HEK293 (cell line): ENCODE measurements at regions not wholly inside any gene's neighbourhood (a gene's known extent, or its start where the extent isn't known, plus 50 kb on each side); places are given as distances from the start of the nearest gene placed in this dataset.

ENCODE experiments used
- CTCF ChIA-PET: fragments of 350-600 bp; formaldehyde crosslinking; extraction: SDS; loops from one replicate; lab custom pipeline; 2021; ENCODE audit warnings: antibody characterized with exemption; lab: Yijun Ruan, JAX
- POLR2A ChIA-PET: fragments of 300-600 bp; formaldehyde crosslinking; extraction: SDS; loops from one replicate; lab custom pipeline; 2020; ENCODE audit warnings: antibody characterized with exemption, inconsistent platforms; lab: Yijun Ruan, JAX
- H3K27ac ChIP-seq: fragments of 200-500 bp; sonication (Bioruptor generic); 2 replicates; pipeline ENCODE4 v1.5.1; 2014; ENCODE audit warnings: low read depth, low read length, control low read depth, inconsistent platforms; ENCODE audit errors: extremely low read depth
- H3K36me3 ChIP-seq, 2 experiments: fragments of 200-500 bp in 1 of 2; sonication (Bioruptor generic) in 1 of 2; 1 replicate in 1 of 2; 2 replicates in 1 of 2; pipeline ENCODE4 v1.5.1; 2014 to 2017; ENCODE audit warnings: inconsistent platforms in 2 of 2, low read length in 2 of 2; ENCODE audit not compliant: control insufficient read depth in 2 of 2, insufficient read depth in 1 of 2
- H3K4me1 ChIP-seq: fragments of 200-500 bp; sonication (Bioruptor generic); 2 replicates; pipeline ENCODE4 v1.5.1; 2014; ENCODE audit warnings: mild to moderate bottlenecking, low read length, inconsistent platforms; ENCODE audit not compliant: control insufficient read depth, insufficient read depth
- H3K4me3 ChIP-seq: 2 replicates; pipeline ENCODE4 v1.5.1; 2011; ENCODE audit warnings: low read depth, mild to moderate bottlenecking, control low read depth, low read length, moderate library complexity
- H3K9me3 ChIP-seq: fragments of 200-500 bp; sonication (Bioruptor generic); 2 replicates; pipeline ENCODE4 v1.5.1; 2014; ENCODE audit warnings: low read depth, low read length, inconsistent platforms; ENCODE audit not compliant: control insufficient read depth, insufficient read depth
- FEZF1 ChIP-seq: fragments of 450-650 bp; formaldehyde crosslinking; IDR thresholded peaks from 2 replicates; pipeline ENCODE4 v1.5.1; 2016; ENCODE audit warnings: missing biosample characterization, missing genetic modification characterization
- GLI2 ChIP-seq: fragments of 450-650 bp; formaldehyde crosslinking; IDR thresholded peaks from 2 replicates; pipeline ENCODE4; 2017; ENCODE audit warnings: missing biosample characterization, missing genetic modification characterization, low read depth, borderline replicate concordance
- HOXA7 ChIP-seq: sonication (generic); formaldehyde crosslinking; IDR thresholded peaks from 2 replicates; pipeline ENCODE4 v1.8.1; 2022; ENCODE audit warnings: missing genetic modification reagents, borderline replicate concordance
- IKZF3 ChIP-seq: fragments of 450-650 bp; IDR thresholded peaks from 2 replicates; pipeline ENCODE4 v1.5.0; 2018; ENCODE audit warnings: missing biosample characterization, mild to moderate bottlenecking, missing genetic modification characterization, moderate library complexity
- KLF1 ChIP-seq: fragments of 450-650 bp; formaldehyde crosslinking; IDR thresholded peaks from 2 replicates; pipeline ENCODE4 v1.5.1; 2016; ENCODE audit warnings: missing biosample characterization, missing genetic modification characterization
- OSR2 ChIP-seq: fragments of 450-650 bp; formaldehyde crosslinking; IDR thresholded peaks from 2 replicates; pipeline ENCODE4 v1.5.1; 2016; ENCODE audit warnings: missing biosample characterization, missing genetic modification characterization
- SCRT2 ChIP-seq: fragments of 450-650 bp; formaldehyde crosslinking; IDR thresholded peaks from 2 replicates; pipeline ENCODE4 v1.5.1; 2016; ENCODE audit warnings: missing biosample characterization, missing genetic modification characterization
- ZBTB21 ChIP-seq: fragments of 450-650 bp; formaldehyde crosslinking; IDR thresholded peaks from 2 replicates; pipeline ENCODE4 v1.5.1; 2017; ENCODE audit warnings: missing biosample characterization, missing genetic modification characterization
- ZEB2 ChIP-seq: fragments of 450-650 bp; formaldehyde crosslinking; IDR thresholded peaks from 2 replicates; pipeline ENCODE4 v1.5.1; 2016; ENCODE audit warnings: missing biosample characterization, missing genetic modification characterization
- ZFP3 ChIP-seq: fragments of 450-650 bp; formaldehyde crosslinking; IDR thresholded peaks from 2 replicates; pipeline ENCODE4 v1.5.1; 2016; ENCODE audit warnings: low read depth, missing biosample characterization, missing genetic modification characterization
- ZNF121 ChIP-seq: fragments of 450-650 bp; formaldehyde crosslinking; IDR thresholded peaks from 2 replicates; pipeline ENCODE4 v1.5.1; 2016; ENCODE audit warnings: missing biosample characterization, missing genetic modification characterization
- ZNF169 ChIP-seq: fragments of 450-650 bp; formaldehyde crosslinking; IDR thresholded peaks from 2 replicates; pipeline ENCODE4 v1.5.1; 2016; ENCODE audit warnings: missing biosample characterization, missing genetic modification characterization
- ZNF174 ChIP-seq: fragments of 450-650 bp; formaldehyde crosslinking; IDR thresholded peaks from 2 replicates; pipeline ENCODE4 v1.5.0; 2017; ENCODE audit warnings: missing biosample characterization, mild to moderate bottlenecking, missing genetic modification characterization
- ZNF2 ChIP-seq: fragments of 450-650 bp; formaldehyde crosslinking; IDR thresholded peaks from 2 replicates; pipeline ENCODE4 v1.5.1; 2016; ENCODE audit warnings: missing biosample characterization, missing genetic modification characterization
- ZNF350 ChIP-seq: fragments of 450-650 bp; formaldehyde crosslinking; IDR thresholded peaks from 2 replicates; pipeline ENCODE4 v1.5.0; 2017; ENCODE audit warnings: missing biosample characterization, mild to moderate bottlenecking, missing genetic modification characterization
- ZNF416 ChIP-seq: fragments of 450-650 bp; formaldehyde crosslinking; IDR thresholded peaks from 2 replicates; pipeline ENCODE4 v1.5.1; 2016; ENCODE audit warnings: missing biosample characterization, missing genetic modification characterization
- ZNF423 ChIP-seq: fragments of 450-650 bp; formaldehyde crosslinking; IDR thresholded peaks from 2 replicates; pipeline ENCODE4 v1.5.1; 2016; ENCODE audit warnings: missing biosample characterization, missing genetic modification characterization
- ZNF426 ChIP-seq: fragments of 450-650 bp; formaldehyde crosslinking; IDR thresholded peaks from 2 replicates; pipeline ENCODE4 v1.5.1; 2017; ENCODE audit warnings: missing biosample characterization, missing genetic modification characterization, mild to moderate bottlenecking, inconsistent platforms, moderate library complexity
- ZNF548 ChIP-seq: fragments of 450-650 bp; formaldehyde crosslinking; IDR thresholded peaks from 2 replicates; pipeline ENCODE4 v1.5.1; 2016; ENCODE audit warnings: missing biosample characterization, missing genetic modification characterization
- ZNF549 ChIP-seq: fragments of 450-650 bp; IDR thresholded peaks from 2 replicates; pipeline ENCODE4 v1.5.1; 2018; ENCODE audit warnings: missing biosample characterization, missing genetic modification characterization, mild to moderate bottlenecking, inconsistent platforms, moderate library complexity
- ZNF560 ChIP-seq: fragments of 450-650 bp; formaldehyde crosslinking; IDR thresholded peaks from 2 replicates; pipeline ENCODE4 v1.5.1; 2017; ENCODE audit warnings: missing biosample characterization, missing genetic modification characterization, borderline replicate concordance
- ZNF610 ChIP-seq: fragments of 450-650 bp; formaldehyde crosslinking; IDR thresholded peaks from 2 replicates; pipeline ENCODE4 v1.5.1; 2016; ENCODE audit warnings: missing biosample characterization, missing genetic modification characterization, borderline replicate concordance
- ZNF658 ChIP-seq: fragments of 450-650 bp; formaldehyde crosslinking; IDR thresholded peaks from 2 replicates; pipeline ENCODE4; 2016; ENCODE audit warnings: missing biosample characterization, missing genetic modification characterization
- ZNF791 ChIP-seq: fragments of 450-650 bp; formaldehyde crosslinking; IDR thresholded peaks from 2 replicates; pipeline ENCODE4 v1.5.1; 2016; ENCODE audit warnings: missing biosample characterization, missing genetic modification characterization
- ZSCAN30 ChIP-seq: fragments of 450-650 bp; IDR thresholded peaks from 2 replicates; pipeline ENCODE4 v1.5.1; 2018; ENCODE audit warnings: missing biosample characterization, mild to moderate bottlenecking, missing genetic modification characterization, moderate library complexity
- ZXDB ChIP-seq: fragments of 450-650 bp; formaldehyde crosslinking; IDR thresholded peaks from 2 replicates; pipeline ENCODE4 v1.5.1; 2016; ENCODE audit warnings: missing biosample characterization, missing genetic modification characterization
- TF ChIP-seq, protein P1 (sequence below): sonication (generic); formaldehyde crosslinking; IDR thresholded peaks from 2 replicates; pipeline ENCODE4 v1.8.1; 2022; ENCODE audit warnings: mild to moderate bottlenecking, moderate library complexity, missing genetic modification reagents
- TF ChIP-seq, protein P2 (sequence below): fragments of 450-650 bp; formaldehyde crosslinking; IDR thresholded peaks from 2 replicates; pipeline ENCODE4 v1.5.1; 2016; ENCODE audit warnings: missing biosample characterization, missing genetic modification characterization
- TF ChIP-seq, protein P3 (sequence below): fragments of 450-650 bp; formaldehyde crosslinking; IDR thresholded peaks from 2 replicates; pipeline ENCODE4 v1.5.1; 2017; ENCODE audit warnings: missing biosample characterization, mild to moderate bottlenecking, missing genetic modification characterization, moderate library complexity
- TF ChIP-seq, protein P4 (sequence below): fragments of 450-650 bp; IDR thresholded peaks from 2 replicates; pipeline ENCODE4 v1.5.1; 2018; ENCODE audit warnings: missing biosample characterization, missing genetic modification characterization

DNA sequence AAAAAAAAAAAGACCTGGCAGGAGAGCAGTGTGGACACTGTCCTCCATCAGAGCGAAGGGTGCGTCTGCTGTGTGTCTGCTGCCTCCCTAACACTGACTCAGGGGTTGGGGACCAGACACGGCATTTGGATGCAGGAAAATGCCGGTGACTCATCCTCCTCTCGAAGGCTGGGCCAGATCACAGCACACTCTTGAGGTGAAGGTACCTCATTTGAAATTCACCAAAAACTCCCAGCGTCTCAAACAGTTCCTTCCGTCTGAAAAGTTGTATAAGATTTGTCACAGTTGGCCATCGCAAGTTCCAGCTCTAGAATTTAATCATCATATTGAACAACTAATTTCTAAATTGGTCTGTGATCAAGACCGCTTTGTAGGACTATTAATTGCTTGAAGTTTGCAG, 118.1 kb upstream of the LYZL2 start:
- ChIA-PET POLR2A (no interaction called here), CTCF (interaction anchor here (1.2 kb wide), 1 partner anchor 18 kb away, joined by 3 read pairs; no protein-coding TSS in a partner anchor)
- TF ChIP-seq ZNF416 (tag by site-specific recombination) (no peak), GLI2 (no peak), IKZF3 (no peak), ZNF791 (tag by site-specific recombination) (no peak), ZNF549 (tag by site-specific recombination) (no peak), ZNF426 (tag by site-specific recombination) (no peak), ZNF350 (tag by site-specific recombination) (no peak), SCRT2 (tag by site-specific recombination) (no peak), ZNF560 (no peak), ZEB2 (tag by site-specific recombination) (no peak), ZNF2 (tag by site-specific recombination) (no peak), ZNF169 (tag by site-specific recombination) (no peak), ZXDB (tag by site-specific recombination) (no peak)
- TF ChIP-seq, protein P1, sequence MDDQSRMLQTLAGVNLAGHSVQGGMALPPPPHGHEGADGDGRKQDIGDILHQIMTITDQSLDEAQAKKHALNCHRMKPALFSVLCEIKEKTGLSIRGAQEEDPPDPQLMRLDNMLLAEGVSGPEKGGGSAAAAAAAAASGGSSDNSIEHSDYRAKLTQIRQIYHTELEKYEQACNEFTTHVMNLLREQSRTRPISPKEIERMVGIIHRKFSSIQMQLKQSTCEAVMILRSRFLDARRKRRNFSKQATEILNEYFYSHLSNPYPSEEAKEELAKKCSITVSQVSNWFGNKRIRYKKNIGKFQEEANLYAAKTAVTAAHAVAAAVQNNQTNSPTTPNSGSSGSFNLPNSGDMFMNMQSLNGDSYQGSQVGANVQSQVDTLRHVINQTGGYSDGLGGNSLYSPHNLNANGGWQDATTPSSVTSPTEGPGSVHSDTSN (CRISPR knock-in tag): no peak
- TF ChIP-seq, protein P2, sequence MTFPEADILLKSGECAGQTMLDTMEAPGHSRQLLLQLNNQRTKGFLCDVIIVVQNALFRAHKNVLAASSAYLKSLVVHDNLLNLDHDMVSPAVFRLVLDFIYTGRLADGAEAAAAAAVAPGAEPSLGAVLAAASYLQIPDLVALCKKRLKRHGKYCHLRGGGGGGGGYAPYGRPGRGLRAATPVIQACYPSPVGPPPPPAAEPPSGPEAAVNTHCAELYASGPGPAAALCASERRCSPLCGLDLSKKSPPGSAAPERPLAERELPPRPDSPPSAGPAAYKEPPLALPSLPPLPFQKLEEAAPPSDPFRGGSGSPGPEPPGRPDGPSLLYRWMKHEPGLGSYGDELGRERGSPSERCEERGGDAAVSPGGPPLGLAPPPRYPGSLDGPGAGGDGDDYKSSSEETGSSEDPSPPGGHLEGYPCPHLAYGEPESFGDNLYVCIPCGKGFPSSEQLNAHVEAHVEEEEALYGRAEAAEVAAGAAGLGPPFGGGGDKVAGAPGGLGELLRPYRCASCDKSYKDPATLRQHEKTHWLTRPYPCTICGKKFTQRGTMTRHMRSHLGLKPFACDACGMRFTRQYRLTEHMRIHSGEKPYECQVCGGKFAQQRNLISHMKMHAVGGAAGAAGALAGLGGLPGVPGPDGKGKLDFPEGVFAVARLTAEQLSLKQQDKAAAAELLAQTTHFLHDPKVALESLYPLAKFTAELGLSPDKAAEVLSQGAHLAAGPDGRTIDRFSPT (tag by site-specific recombination): no peak
- H3K27ac ChIP-seq: no peak overlapping the region
- H3K36me3 ChIP-seq: no peaks in the 10 kb centered on the region
- H3K4me1 ChIP-seq: no peaks in the 10 kb centered on the region
- no peaks in the 10 kb centered on the region for H3K9me3 ChIP-seq
- H3K4me3 ChIP-seq: no peak overlapping the region

DNA sequence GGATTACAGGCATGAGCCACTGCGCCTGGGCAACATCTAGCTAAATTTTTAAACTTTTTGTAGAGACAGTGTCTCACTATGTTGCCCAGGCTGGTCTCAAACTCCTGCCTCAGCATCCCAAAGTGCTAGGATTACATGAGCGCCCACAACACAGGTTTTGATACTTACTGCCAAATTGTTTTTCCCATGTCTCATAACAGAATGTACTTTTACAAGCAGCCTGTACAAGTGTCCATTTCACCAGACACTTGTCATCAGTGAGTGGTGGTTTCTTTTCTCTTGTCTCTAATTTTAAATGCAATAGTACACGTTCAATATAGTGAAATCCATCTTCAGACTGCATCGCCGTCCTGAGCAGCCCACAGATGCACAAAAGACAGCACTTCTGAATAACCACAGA, 116.4 kb upstream of the LYZL2 start:
- Histone ChIP-seq H3K36me3 (no peaks in the 10 kb centered on the region), H3K4me3 (no peak overlapping the region), H3K9me3 (no peaks in the 10 kb centered on the region), H3K27ac (no peak overlapping the region), H3K4me1 (no peaks in the 10 kb centered on the region)
- ChIA-PET CTCF (no interaction called here), POLR2A (no interaction called here)
- no peak for TF ChIP-seq ZNF174
- TF ChIP-seq ZNF169 (tag by site-specific recombination): no peak
- TF ChIP-seq ZSCAN30 (tag by site-specific recombination): no peak
- TF ChIP-seq FEZF1 (tag by site-specific recombination): no peak
- TF ChIP-seq, protein P3, sequence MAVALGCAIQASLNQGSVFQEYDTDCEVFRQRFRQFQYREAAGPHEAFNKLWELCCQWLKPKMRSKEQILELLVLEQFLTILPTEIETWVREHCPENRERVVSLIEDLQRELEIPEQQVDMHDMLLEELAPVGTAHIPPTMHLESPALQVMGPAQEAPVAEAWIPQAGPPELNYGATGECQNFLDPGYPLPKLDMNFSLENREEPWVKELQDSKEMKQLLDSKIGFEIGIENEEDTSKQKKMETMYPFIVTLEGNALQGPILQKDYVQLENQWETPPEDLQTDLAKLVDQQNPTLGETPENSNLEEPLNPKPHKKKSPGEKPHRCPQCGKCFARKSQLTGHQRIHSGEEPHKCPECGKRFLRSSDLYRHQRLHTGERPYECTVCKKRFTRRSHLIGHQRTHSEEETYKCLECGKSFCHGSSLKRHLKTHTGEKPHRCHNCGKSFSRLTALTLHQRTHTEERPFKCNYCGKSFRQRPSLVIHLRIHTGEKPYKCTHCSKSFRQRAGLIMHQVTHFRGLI (tag by site-specific recombination): no peak
- TF ChIP-seq, protein P4, sequence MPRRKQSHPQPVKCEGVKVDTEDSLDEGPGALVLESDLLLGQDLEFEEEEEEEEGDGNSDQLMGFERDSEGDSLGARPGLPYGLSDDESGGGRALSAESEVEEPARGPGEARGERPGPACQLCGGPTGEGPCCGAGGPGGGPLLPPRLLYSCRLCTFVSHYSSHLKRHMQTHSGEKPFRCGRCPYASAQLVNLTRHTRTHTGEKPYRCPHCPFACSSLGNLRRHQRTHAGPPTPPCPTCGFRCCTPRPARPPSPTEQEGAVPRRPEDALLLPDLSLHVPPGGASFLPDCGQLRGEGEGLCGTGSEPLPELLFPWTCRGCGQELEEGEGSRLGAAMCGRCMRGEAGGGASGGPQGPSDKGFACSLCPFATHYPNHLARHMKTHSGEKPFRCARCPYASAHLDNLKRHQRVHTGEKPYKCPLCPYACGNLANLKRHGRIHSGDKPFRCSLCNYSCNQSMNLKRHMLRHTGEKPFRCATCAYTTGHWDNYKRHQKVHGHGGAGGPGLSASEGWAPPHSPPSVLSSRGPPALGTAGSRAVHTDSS (tag by site-specific recombination): no peak
- no peak for TF ChIP-seq ZBTB21
- TF ChIP-seq KLF1 (tag by site-specific recombination): no peak
- TF ChIP-seq ZNF658 (tag by site-specific recombination): no peak
- TF ChIP-seq, protein P2 (tag by site-specific recombination): no peak
- no peak for TF ChIP-seq SCRT2 (tag by site-specific recombination)
- TF ChIP-seq ZNF121 (tag by site-specific recombination): no peak
- TF ChIP-seq ZNF610: no peak
- no peak for TF ChIP-seq ZNF548 (tag by site-specific recombination)
- TF ChIP-seq HOXA7 (CRISPR knock-in tag): no peak
- no peak for TF ChIP-seq ZFP3
- no peak for TF ChIP-seq OSR2 (tag by site-specific recombination)
- no peak for TF ChIP-seq ZNF423 (tag by site-specific recombination)
